SK-N-SH (cell line): ENCODE measurements at regions not wholly inside any gene's neighbourhood (a gene's known extent, or its start where the extent isn't known, plus 50 kb on each side); places are given as distances from the start of the nearest gene placed in this dataset.

Experiments used
- CTCF ChIA-PET: fragments of 300-600, 350-600 bp; formaldehyde crosslinking; extraction: SDS; loops from one replicate; lab custom pipeline; 2021; lab: Yijun Ruan, JAX
- POLR2A ChIA-PET: fragments of 350-600 bp; sonication (Branson Sonifier 250); formaldehyde crosslinking; extraction: SDS; loops from one replicate; lab custom pipeline; 2020; ENCODE audit warnings: antibody characterized with exemption, inconsistent platforms; lab: Yijun Ruan, JAX
- DNase-seq: peaks from one replicate; pipeline ENCODE4 v3.0.0; 2012
- H2AFZ ChIP-seq: fragments of 200-600 bp; sonication (generic); 2 replicates; pipeline ENCODE4 v1.8.1; 2016; ENCODE audit warnings: antibody characterized with exemption, mild to moderate bottlenecking, low read depth
- H3F3A ChIP-seq: fragments of 200-600 bp; sonication (generic); replicated peaks from 2 replicates; pipeline ENCODE3; 2016; ENCODE audit warnings: antibody characterized with exemption, mild to moderate bottlenecking; ENCODE audit not compliant: insufficient read depth
- H3K27ac ChIP-seq, 2 experiments: fragments of 200-500 bp in 1 of 2; fragments of 200-600 bp in 1 of 2; sonication (Bioruptor generic) in 1 of 2; sonication (generic), shearing (Covaris generic) in 1 of 2; 2 replicates each; pipeline versions ENCODE4 v1.5.1 to v1.6.1; 2014 to 2016; ENCODE audit warnings: low read depth in 2 of 2, inconsistent platforms in 1 of 2, low read length in 1 of 2, mild to moderate bottlenecking in 1 of 2, mixed read lengths in 1 of 2
- H3K27me3 ChIP-seq: fragments of 200-600 bp; sonication (generic), shearing (Covaris generic); 2 replicates; pipeline ENCODE4 v1.6.1; 2016; ENCODE audit warnings: mixed run types; ENCODE audit not compliant: insufficient read depth
- H3K36me3 ChIP-seq, 2 experiments: fragments of 200-500 bp in 1 of 2; fragments of 200-600 bp in 1 of 2; sonication (Bioruptor generic) in 1 of 2; sonication (generic) in 1 of 2; replicated peaks in 1 of 2; 2 replicates each; pipeline versions ENCODE3 to v1.5.1; 2014 to 2016; ENCODE audit warnings: low read length in 1 of 2, mild to moderate bottlenecking in 1 of 2; ENCODE audit not compliant: insufficient read depth in 2 of 2, control insufficient read depth in 1 of 2
- H3K4me1 ChIP-seq, 2 experiments: fragments of 200-500 bp in 1 of 2; fragments of 200-600 bp in 1 of 2; sonication (Bioruptor generic) in 1 of 2; sonication (generic), shearing (Covaris generic) in 1 of 2; 2 replicates each; pipeline versions ENCODE4 v1.5.1 to v1.6.1; 2014 to 2016; ENCODE audit warnings: low read depth in 1 of 2, low read length in 1 of 2, mixed run types in 1 of 2; ENCODE audit not compliant: insufficient read depth in 2 of 2, control insufficient read depth in 1 of 2
- H3K4me2 ChIP-seq: fragments of 200-600 bp; sonication (generic), shearing (Covaris generic); 2 replicates; pipeline ENCODE4 v1.6.1; 2017; ENCODE audit warnings: mixed run types
- H3K4me3 ChIP-seq, 2 experiments: fragments of 200-500 bp in 1 of 2; fragments of 200-600 bp in 1 of 2; sonication (Bioruptor generic) in 1 of 2; sonication (generic), shearing (Covaris generic) in 1 of 2; 2 replicates each; pipeline versions ENCODE4 v1.5.1 to v1.8.1; 2014 to 2016; ENCODE audit warnings: low read depth in 2 of 2, inconsistent platforms in 1 of 2, low read length in 1 of 2, mild to moderate bottlenecking in 1 of 2, mixed read lengths in 1 of 2, moderate library complexity in 1 of 2
- H3K79me2 ChIP-seq: fragments of 200-600 bp; sonication (generic); 2 replicates; pipeline ENCODE4 v1.8.1; 2017; ENCODE audit warnings: mild to moderate bottlenecking; ENCODE audit not compliant: insufficient read depth
- H3K9ac ChIP-seq: fragments of 200-600 bp; sonication (generic); 2 replicates; pipeline ENCODE4 v1.6.1; 2017; ENCODE audit warnings: mixed run types
- H3K9me2 ChIP-seq: fragments of 200-600 bp; sonication (generic); 2 replicates; pipeline ENCODE4 v1.6.1; 2017; ENCODE audit warnings: mixed run types
- H3K9me3 ChIP-seq: fragments of 200-600 bp; sonication (generic); 2 replicates; pipeline ENCODE4 v1.6.1; 2017; ENCODE audit warnings: mixed run types, mild to moderate bottlenecking, moderate library complexity
- H4K20me1 ChIP-seq: fragments of 200-600 bp; sonication (generic); 2 replicates; pipeline ENCODE4 v1.6.1; 2017; ENCODE audit warnings: mild to moderate bottlenecking, mixed run types; ENCODE audit not compliant: insufficient read depth
- CHD2 ChIP-seq: fragments of 150-350 bp; IDR thresholded peaks from 2 replicates; pipeline ENCODE4 v1.6.1; 2018; ENCODE audit warnings: low read length; ENCODE audit not compliant: partially characterized antibody
- ELF1 ChIP-seq: IDR thresholded peaks from 2 replicates; pipeline ENCODE4 v1.4.0; 2012
- FOSL2 ChIP-seq: IDR thresholded peaks from 2 replicates; pipeline ENCODE4 v1.4.0; 2012; ENCODE audit warnings: low read depth, mild to moderate bottlenecking, moderate library complexity, borderline replicate concordance
- FOXJ3 ChIP-seq: sonication (generic); formaldehyde crosslinking; IDR thresholded peaks from 2 replicates; pipeline ENCODE4 v1.5.1; 2020; ENCODE audit warnings: mild to moderate bottlenecking, missing genetic modification reagents
- GABPA ChIP-seq: IDR thresholded peaks from 2 replicates; pipeline ENCODE4 v1.4.0; 2012; ENCODE audit warnings: low read depth, mild to moderate bottlenecking
- GATA2 ChIP-seq: sonication (generic); formaldehyde crosslinking; IDR thresholded peaks from 2 replicates; pipeline ENCODE4 v1.5.0; 2020; ENCODE audit warnings: mild to moderate bottlenecking, missing genetic modification reagents
- IRF3 ChIP-seq: fragments of 150-350 bp; IDR thresholded peaks from 2 replicates; pipeline ENCODE4 v1.6.1; 2016; ENCODE audit warnings: mild to moderate bottlenecking, low read depth, low read length
- JUND ChIP-seq: IDR thresholded peaks from 2 replicates; pipeline ENCODE4 v1.4.0; 2012
- MEF2A ChIP-seq: IDR thresholded peaks from 2 replicates; pipeline ENCODE4 v1.4.0; 2012; ENCODE audit warnings: low read depth, borderline replicate concordance
- NFIC ChIP-seq: IDR thresholded peaks from 2 replicates; pipeline ENCODE4 v1.4.0; 2012; ENCODE audit warnings: borderline replicate concordance
- NRF1 ChIP-seq: IDR thresholded peaks from 2 replicates; pipeline ENCODE4 v1.6.1; 2012; ENCODE audit warnings: low read depth, mild to moderate bottlenecking, low read length
- PBX3 ChIP-seq: IDR thresholded peaks from 2 replicates; pipeline ENCODE4; 2012
- POLR2AphosphoS5 ChIP-seq: IDR thresholded peaks from 2 replicates; pipeline ENCODE4 v1.6.1; 2012; ENCODE audit warnings: low read depth, low read length
- RAD21 ChIP-seq: IDR thresholded peaks from 2 replicates; pipeline ENCODE4 v1.6.1; 2012; ENCODE audit warnings: mild to moderate bottlenecking, low read length
- REST ChIP-seq: IDR thresholded peaks from 2 replicates; pipeline ENCODE4 v1.6.1; 2012; ENCODE audit warnings: mild to moderate bottlenecking, low read depth, low read length, moderate library complexity
- RFX5 ChIP-seq: IDR thresholded peaks from 2 replicates; pipeline ENCODE4 v1.6.1; 2012; ENCODE audit warnings: mild to moderate bottlenecking, improper control_type of control experiment, low read length
- RXRA ChIP-seq: IDR thresholded peaks from 2 replicates; pipeline ENCODE4 v1.4.0; 2012; ENCODE audit warnings: low read depth, mild to moderate bottlenecking, borderline replicate concordance
- SIN3A ChIP-seq: IDR thresholded peaks from 2 replicates; pipeline ENCODE4 v1.6.1; 2012; ENCODE audit warnings: low read depth, mild to moderate bottlenecking, low read length, moderate library complexity, borderline replicate concordance
- SMC3 ChIP-seq: IDR thresholded peaks from 2 replicates; pipeline ENCODE4 v1.6.1; 2012; ENCODE audit warnings: low read depth, low read length, improper control_type of control experiment
- TCF12 ChIP-seq: IDR thresholded peaks from 2 replicates; pipeline ENCODE4 v1.4.0; 2012
- USF1 ChIP-seq: IDR thresholded peaks from 2 replicates; pipeline ENCODE4 v1.4.0; 2012; ENCODE audit warnings: low read depth, borderline replicate concordance
- USF2 ChIP-seq: fragments of 150-350 bp; IDR thresholded peaks from 2 replicates; pipeline ENCODE4 v1.6.1; 2017; ENCODE audit warnings: antibody characterized with exemption, low read length, low read depth, borderline replicate concordance
- WGBS: methylation state at CpG from one replicate; pipeline ENCODE4 v1.1.6; 2017; ENCODE audit warnings: low lambda C conversion rate; 5-methylcytosine and 5-hydroxymethylcytosine counted together

GRCh38 chr2:226554701-226555100 is 244.9 kb downstream of the IRS1 start:
- H3K9me2 ChIP-seq = no peaks in the 10 kb centered on the region
- H3K27ac ChIP-seq = no peak overlapping the region
- no peak for DNase-seq
- WGBS = 71% methylated on average over 1 of the region's 1 CpG
- CTCF ChIA-PET = no interaction called here
- H3K4me1 ChIP-seq = no peaks in the 10 kb centered on the region; a peak in 1 of 4 replicates
- POLR2A ChIA-PET = no interaction called here
- H3K79me2 ChIP-seq = no peaks in the 10 kb centered on the region
- no peak overlapping the region for H2AFZ ChIP-seq
- H4K20me1 ChIP-seq = no peaks in the 10 kb centered on the region
- no peaks in the 10 kb centered on the region for H3K9me3 ChIP-seq
- H3K4me2 ChIP-seq = no peak overlapping the region
- no peak for TF ChIP-seq JUND
- no peak for TF ChIP-seq PBX3
- TF ChIP-seq NFIC = no peak
- TF ChIP-seq ELF1 = no peak
- no peak for TF ChIP-seq RXRA
- TF ChIP-seq FOXJ3 (CRISPR knock-in tag) = no peak
- no peak for TF ChIP-seq GATA2 (CRISPR knock-in tag)
- no peak for TF ChIP-seq MEF2A
- no peak for TF ChIP-seq NRF1
- TF ChIP-seq GABPA = no peak
- H3K9ac ChIP-seq = no peak overlapping the region
- no peaks in the 10 kb centered on the region for H3F3A ChIP-seq
- H3K4me3 ChIP-seq = no peak overlapping the region
- no peaks in the 10 kb centered on the region for H3K36me3 ChIP-seq
- no peaks in the 10 kb centered on the region for H3K27me3 ChIP-seq

GRCh38 chr2:226553333-226553732 is 246.3 kb downstream of the IRS1 start:
- 58% methylated on average over 3 of the region's 3 CpGs for WGBS
- Histone ChIP-seq H3K9me3 (no peaks in the 10 kb centered on the region), H3K27ac (no peak overlapping the region), H3K9ac (no peak overlapping the region), H3K4me2 (no peak overlapping the region), H3K4me3 (no peak overlapping the region), H3F3A (no peaks in the 10 kb centered on the region), H3K9me2 (no peaks in the 10 kb centered on the region)
- TF ChIP-seq USF1 (no peak), CHD2 (no peak), POLR2AphosphoS5 (no peak), SIN3A (no peak), REST (no peak), FOXJ3 (CRISPR knock-in tag) (no peak), FOSL2 (no peak), TCF12 (no peak), IRF3 (no peak), RFX5 (no peak), JUND (no peak), RAD21 (no peak), SMC3 (no peak), GATA2 (CRISPR knock-in tag) (no peak), GABPA (no peak), USF2 (no peak)
- TF ChIP-seq, all 33 proteins: peak for 0
- Histone ChIP-seq H4K20me1 (no peaks in the 10 kb centered on the region), H3K4me1 (no peaks in the 10 kb centered on the region; a peak in 2 of 4 replicates), H2AFZ (no peak overlapping the region), H3K36me3 (no peaks in the 10 kb centered on the region), H3K27me3 (no peaks in the 10 kb centered on the region), H3K79me2 (no peaks in the 10 kb centered on the region)
- no peak for DNase-seq
- POLR2A ChIA-PET = no interaction called here
- CTCF ChIA-PET = no interaction called here
